HCT116 (cell line): ENCODE measurements at regions not wholly inside any gene's neighbourhood (a gene's known extent, or its start where the extent isn't known, plus 50 kb on each side); places are given as distances from the start of the nearest gene placed in this dataset.

Source experiments
- ATAC-seq: fragments of 200-7000 bp; cut with Tn5 transposase; 2 replicates; pipeline ENCODE4 v1.9.1; 2020; ENCODE audit warnings: mild to moderate bottlenecking, moderate library complexity
- BruUV-seq: library from RNA; stranded (reverse); fragments of 400-500 nt; replicated peaks from 2 replicates; lab custom pipeline; 2021; lab: Mats Ljungman, UMichigan
- CTCF ChIA-PET: fragments of 300-600 bp; sonication (Branson Sonifier 250); formaldehyde crosslinking; loops from one replicate; lab custom pipeline; 2021; ENCODE audit warnings: antibody characterized with exemption; lab: Charles Lee
- POLR2A ChIA-PET: fragments of 300-600, 350-600 bp; sonication (Branson Sonifier 250); formaldehyde crosslinking; loops from one replicate; lab custom pipeline; 2021; ENCODE audit warnings: antibody characterized with exemption; lab: Charles Lee
- RAD21 ChIA-PET, 2 experiments: fragments of 300-600 bp; sonication (Branson Sonifier 250); formaldehyde crosslinking; loops; one replicate each; lab custom pipeline; 2023; ENCODE audit warnings: low total read pairs in 2 of 2; ENCODE audit not compliant: uncharacterized antibody in 2 of 2, unreplicated experiment in 2 of 2, low non-redundant PET in 1 of 2; lab: Charles Lee
- DNase-seq: peaks from one replicate; pipeline ENCODE4 v3.0.0-alpha.2; 2010; ENCODE audit warnings: low read depth, low spot score
- H2AFZ ChIP-seq: fragments of 200-600 bp; shearing (Covaris generic), sonication (generic); 2 replicates; pipeline ENCODE4 v1.6.1; 2017; ENCODE audit warnings: low read depth, mixed run types, mixed read lengths, antibody characterized with exemption, low read length; ENCODE audit not compliant: poor library complexity, severe bottlenecking
- H3K27ac ChIP-seq: 2 replicates; pipeline ENCODE4 v1.5.1; 2012; ENCODE audit warnings: low read depth, low read length
- H3K27me3 ChIP-seq: fragments of 200-600 bp; sonication (generic); 2 replicates; pipeline ENCODE4 v1.6.1; 2016; ENCODE audit warnings: mixed run types, low read length, mixed read lengths; ENCODE audit not compliant: insufficient read depth
- H3K36me3 ChIP-seq, 2 experiments: fragments of 200-500 bp in 1 of 2; fragments of 200-600 bp in 1 of 2; sonication (Bioruptor generic) in 1 of 2; sonication (generic) in 1 of 2; 2 replicates each; pipeline versions ENCODE4 v1.5.1 to v1.6.1; 2014 to 2016; ENCODE audit warnings: low read length in 2 of 2, inconsistent platforms in 1 of 2, mixed read lengths in 1 of 2, mixed run types in 1 of 2; ENCODE audit not compliant: insufficient read depth in 2 of 2, control insufficient read depth in 1 of 2
- H3K4me1 ChIP-seq, 2 experiments: fragments of 200-600 bp in 1 of 2; sonication (generic) in 1 of 2; 2 replicates each; pipeline versions ENCODE4 v1.5.1 to v1.6.1; 2012 to 2017; ENCODE audit warnings: low read length in 2 of 2, inconsistent platforms in 1 of 2, mild to moderate bottlenecking in 1 of 2, mixed read lengths in 1 of 2, mixed run types in 1 of 2, moderate library complexity in 1 of 2; ENCODE audit not compliant: insufficient read depth in 2 of 2, control insufficient read depth in 1 of 2
- H3K4me2 ChIP-seq: fragments of 200-600 bp; sonication (generic); 2 replicates; pipeline ENCODE4 v1.6.1; 2017; ENCODE audit warnings: mixed run types, low read length, mixed read lengths
- H3K4me3 ChIP-seq, 2 experiments: fragments of 200-600 bp in 1 of 2; sonication (generic) in 1 of 2; replicated peaks in 1 of 2; 2 replicates each; pipeline ENCODE4 v1.5.1; 2011 to 2016; ENCODE audit warnings: low read length in 2 of 2, control low read depth in 1 of 2, low read depth in 1 of 2, mild to moderate bottlenecking in 1 of 2, mixed read lengths in 1 of 2, mixed run types in 1 of 2
- H3K79me2 ChIP-seq: fragments of 200-600 bp; sonication (generic); 2 replicates; pipeline ENCODE4 v1.6.1; 2017; ENCODE audit warnings: mild to moderate bottlenecking, mixed run types, low read length, moderate library complexity, mixed read lengths; ENCODE audit not compliant: insufficient read depth
- H3K9ac ChIP-seq: fragments of 200-600 bp; sonication (generic); 2 replicates; pipeline ENCODE4 v1.6.1; 2016; ENCODE audit warnings: low read length, mixed read lengths
- H3K9me2 ChIP-seq: fragments of 200-600 bp; sonication (generic), shearing (Covaris generic); 2 replicates; pipeline ENCODE4 v1.6.1; 2017; ENCODE audit warnings: mixed run types, mild to moderate bottlenecking, moderate library complexity; ENCODE audit not compliant: insufficient read depth
- H3K9me3 ChIP-seq, 2 experiments: fragments of 200-500 bp in 1 of 2; fragments of 200-600 bp in 1 of 2; sonication (Bioruptor generic) in 1 of 2; sonication (generic) in 1 of 2; 2 replicates each; pipeline ENCODE4 v1.6.1; 2014 to 2017; ENCODE audit warnings: low read length in 2 of 2, mixed read lengths in 2 of 2, inconsistent platforms in 1 of 2, low read depth in 1 of 2, mild to moderate bottlenecking in 1 of 2, mixed run types in 1 of 2, moderate library complexity in 1 of 2; ENCODE audit not compliant: control insufficient read depth in 1 of 2, insufficient read depth in 1 of 2
- H4K20me1 ChIP-seq: fragments of 200-600 bp; sonication (generic), shearing (Covaris generic); 2 replicates; pipeline ENCODE4 v1.6.1; 2017; ENCODE audit warnings: mixed run types, mild to moderate bottlenecking, moderate library complexity; ENCODE audit not compliant: insufficient read depth
- CBX3 ChIP-seq: IDR thresholded peaks from 2 replicates; pipeline ENCODE4 v1.6.1; 2012; ENCODE audit warnings: low read depth
- CEBPB ChIP-seq: IDR thresholded peaks from 2 replicates; pipeline ENCODE4 v1.6.1; 2012; ENCODE audit warnings: low read depth
- CTCF ChIP-seq, 3 experiments: fragments of 200-600 bp in 1 of 3; sonication (generic) in 1 of 3; IDR thresholded peaks in 2 of 3; conservative IDR thresholded peaks in 1 of 3; 2 replicates each; pipeline ENCODE4 v1.5.1; 2012 to 2017; ENCODE audit warnings: low read depth in 2 of 3, low read length in 2 of 3, antibody characterized with exemption in 1 of 3, borderline replicate concordance in 1 of 3, control low read depth in 1 of 3, mild to moderate bottlenecking in 1 of 3, mixed read lengths in 1 of 3, mixed run types in 1 of 3, moderate library complexity in 1 of 3; ENCODE audit not compliant: insufficient read depth in 1 of 3
- ELF1 ChIP-seq: IDR thresholded peaks from 2 replicates; pipeline ENCODE4 v1.6.1; 2012; ENCODE audit warnings: low read depth, borderline replicate concordance
- EZH2phosphoT487 ChIP-seq: fragments of 200-600 bp; IDR thresholded peaks from 2 replicates; pipeline ENCODE4 v1.6.1; 2018; ENCODE audit warnings: antibody characterized with exemption, borderline replicate concordance
- FOSL1 ChIP-seq: IDR thresholded peaks from 2 replicates; pipeline ENCODE4 v1.6.1; 2012; ENCODE audit warnings: low read depth
- JUND ChIP-seq: IDR thresholded peaks from 2 replicates; pipeline ENCODE4 v1.6.1; 2012
- POLR2AphosphoS5 ChIP-seq: IDR thresholded peaks from 2 replicates; pipeline ENCODE4 v1.6.1; 2011; ENCODE audit warnings: mild to moderate bottlenecking, low read depth, low read length, moderate library complexity
- SP1 ChIP-seq: IDR thresholded peaks from 2 replicates; pipeline ENCODE4 v1.6.1; 2012; ENCODE audit warnings: low read depth
- SRF ChIP-seq: IDR thresholded peaks from 2 replicates; pipeline ENCODE4 v1.6.1; 2012; ENCODE audit warnings: low read depth
- ZBTB33 ChIP-seq: IDR thresholded peaks from 2 replicates; pipeline ENCODE4 v1.6.1; 2011; ENCODE audit warnings: mild to moderate bottlenecking, low read length, moderate library complexity; ENCODE audit not compliant: insufficient replicate concordance; ENCODE audit errors: extremely low read depth
- ZNF274 ChIP-seq: fragments of 200-500 bp; sonication (Bioruptor generic); IDR thresholded peaks from 2 replicates; pipeline ENCODE4 v1.6.1; 2014; ENCODE audit warnings: mild to moderate bottlenecking, low read depth, low read length, inconsistent platforms
- intact Hi-C: fragments of 100-400 bp; cut with micrococcal nuclease; formaldehyde crosslinking; loops from 2 replicates; pipeline ENCODE4 v1.10.0; 2022

- no peak for TF ChIP-seq CEBPB
- TF ChIP-seq CBX3: no peak
Observed at GRCh38 chr10:85152496-85152895, 824.1 kb downstream of the CCSER2 start (continued).

GRCh38 chr10:85152911-85153310, 824.5 kb downstream of the CCSER2 start:
- Histone ChIP-seq H3K4me1 (no peaks in the 10 kb centered on the region), H3K4me3 (no peak overlapping the region), H3K9ac (no peak overlapping the region), H3K27ac (no peak overlapping the region), H3K36me3 (no peaks in the 10 kb centered on the region), H4K20me1 (no peaks in the 10 kb centered on the region), H3K9me3 (no peaks in the 10 kb centered on the region), H3K4me2 (no peak overlapping the region), H2AFZ (no peak overlapping the region), H3K27me3 (peaks cover 29% of the 10 kb centered on the region), H3K9me2 (no peaks in the 10 kb centered on the region), H3K79me2 (no peaks in the 10 kb centered on the region)
- CTCF ChIA-PET: no interaction called here
- BruUV-seq: no TSS peak
- ATAC-seq (no peak), DNase-seq (no peak)
- intact Hi-C loops: no loop called here
- POLR2A ChIA-PET: no interaction called here
- no peak for TF ChIP-seq ZNF274
- no peak for TF ChIP-seq POLR2AphosphoS5
- no peak for TF ChIP-seq CBX3
- no peak for TF ChIP-seq FOSL1
- TF ChIP-seq EZH2phosphoT487: no peak
- no peak for TF ChIP-seq SP1
- no peak for TF ChIP-seq SRF
- no peak for TF ChIP-seq ZBTB33
- TF ChIP-seq JUND: no peak
- TF ChIP-seq ELF1: no peak
- no peak for TF ChIP-seq CTCF (IDR thresholded peaks at IDR 0.05 in 2 of 3, conservative IDR thresholded peaks at IDR 0.05 in 1 of 3; ENCODE audit: borderline replicate concordance in 1 of 3, insufficient read depth in 1 of 3, low read depth in 2 of 3, low read length in 2 of 3)
- RAD21 ChIA-PET: no interaction called here
